Ascending aorta (tissue), 2 donors: ENCODE measurements at regions not wholly inside any gene's neighbourhood (a gene's known extent, or its start where the extent isn't known, plus 50 kb on each side); places are given as distances from the start of the nearest gene placed in this dataset.

Experiments used
- DNase-seq, 2 donors: peaks; one replicate each; pipeline ENCODE4 v3.0.0-alpha.2; 2019; ENCODE audit warnings: low spot score in 2 of 2
- H3K27ac ChIP-seq, 2 donors: fragments of 200-600 bp; sonication (generic); one replicate each; pipeline ENCODE4 v1.5.1; 2016 to 2017; ENCODE audit warnings: mild to moderate bottlenecking in 1 of 2
- H3K27me3 ChIP-seq: fragments of 200-600 bp; sonication (generic); one replicate; pipeline ENCODE4 v1.5.1; 2017
- H3K36me3 ChIP-seq, 2 donors: fragments of 200-600 bp; sonication (generic); one replicate each; pipeline ENCODE4 v1.5.1; 2016
- H3K4me1 ChIP-seq, 2 donors: fragments of 200-600 bp; sonication (generic); one replicate each; pipeline ENCODE4 v1.5.1; 2016 to 2017; ENCODE audit warnings: mild to moderate bottlenecking in 1 of 2
- H3K4me3 ChIP-seq, 2 donors: fragments of 200-600 bp; sonication (generic); one replicate each; pipeline ENCODE4 v1.5.1; 2016 to 2017; ENCODE audit warnings: mild to moderate bottlenecking in 1 of 2
- H3K9me3 ChIP-seq, 2 donors: fragments of 200-600 bp; sonication (generic); one replicate each; pipeline ENCODE4 v1.5.1; 2016
- CTCF ChIP-seq, 3 experiments: fragments of 200-600 bp in 2 of 3; fragments of 450-650 bp in 1 of 3; sonication (generic) in 2 of 3; IDR thresholded peaks; one replicate each; pipeline ENCODE4 v1.5.1; 2016 to 2019; ENCODE audit warnings: antibody characterized with exemption in 3 of 3, mild to moderate bottlenecking in 1 of 3, moderate library complexity in 1 of 3
- intact Hi-C: fragments of 100-400 bp; cut with DNase I; formaldehyde crosslinking; loops from one replicate; pipeline ENCODE4 v1.15.1; 2023

DNA sequence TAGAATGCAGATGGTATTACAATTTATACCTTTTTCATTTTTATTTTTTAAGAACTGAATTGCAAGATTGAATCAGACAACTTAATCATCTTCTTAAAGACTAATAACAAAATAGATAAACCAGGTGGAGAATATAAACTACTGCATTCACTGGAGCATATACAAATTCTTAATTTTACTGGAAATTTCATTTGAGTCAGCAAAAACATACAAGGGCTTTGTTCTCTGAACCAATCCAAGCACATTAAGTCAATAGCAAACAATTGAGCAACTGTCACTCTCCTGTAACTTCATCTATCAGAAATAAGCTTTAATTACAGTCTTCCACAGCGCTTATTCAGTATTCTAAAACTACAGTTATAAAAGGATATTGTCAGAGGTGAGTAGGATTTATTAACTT is 167.4 kb upstream of the OBI1 start:
- no peaks in the 10 kb centered on the region for H3K4me1 ChIP-seq
- TF ChIP-seq CTCF (IDR thresholded peaks at IDR 0.05): no peak
- no peaks in the 10 kb centered on the region for H3K27me3 ChIP-seq
- no peak overlapping the region for H3K27ac ChIP-seq
- H3K36me3 ChIP-seq: no peaks in the 10 kb centered on the region
- H3K9me3 ChIP-seq: no peaks in the 10 kb centered on the region
- intact Hi-C loops: no loop called here
- H3K4me3 ChIP-seq: no peak overlapping the region
- no peak for DNase-seq

DNA sequence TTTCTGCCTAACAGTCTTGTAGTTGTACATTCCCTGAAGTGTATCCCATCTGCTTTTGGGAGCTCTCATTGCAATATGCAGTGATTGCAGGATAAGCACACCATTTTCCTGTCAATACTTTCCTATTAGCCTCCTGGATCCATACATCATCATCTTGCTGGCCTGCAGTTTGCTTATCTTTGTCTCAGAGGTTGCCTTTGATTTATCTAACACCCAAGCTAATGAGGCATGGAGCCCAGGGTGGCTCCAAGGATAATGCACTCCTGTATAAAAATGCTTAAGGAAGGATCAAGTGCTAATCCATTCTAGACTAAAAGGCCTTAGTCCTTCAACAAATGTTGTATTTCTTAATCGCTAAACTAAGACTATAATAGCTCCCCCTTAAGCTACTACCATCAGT is 161.6 kb upstream of the OBI1 start:
- no peak overlapping the region for H3K4me3 ChIP-seq
- no peaks in the 10 kb centered on the region for H3K4me1 ChIP-seq
- TF ChIP-seq CTCF (IDR thresholded peaks at IDR 0.05): no peak
- no peak for DNase-seq
- intact Hi-C loops: no loop called here
- no peak overlapping the region for H3K27ac ChIP-seq
- no peaks in the 10 kb centered on the region for H3K9me3 ChIP-seq
- H3K27me3 ChIP-seq: no peaks in the 10 kb centered on the region
- H3K36me3 ChIP-seq: no peaks in the 10 kb centered on the region

DNA sequence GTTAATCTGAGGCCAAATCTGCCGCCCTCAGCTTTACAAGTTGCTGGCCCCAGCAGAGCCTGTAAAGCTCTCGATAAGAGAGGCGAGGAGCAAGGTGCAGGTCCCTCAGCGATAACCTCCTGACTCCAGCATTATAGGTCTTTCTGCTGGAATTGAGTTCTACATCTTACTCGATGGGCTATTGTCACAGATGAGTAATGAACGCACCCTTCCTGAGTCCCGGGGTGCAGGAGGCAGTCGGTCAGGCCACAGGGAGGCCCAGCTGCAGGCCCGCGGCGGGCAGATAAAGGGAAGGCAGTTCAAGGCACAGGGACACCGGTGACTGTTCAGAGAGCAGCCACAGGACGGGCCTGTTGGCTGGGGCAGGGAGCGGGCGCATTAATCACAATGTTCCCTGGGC is 157.6 kb upstream of the OBI1 start:
- DNase-seq: no peak
- H3K27ac ChIP-seq: no peak overlapping the region
- H3K27me3 ChIP-seq: no peaks in the 10 kb centered on the region
- no peak for TF ChIP-seq CTCF (IDR thresholded peaks at IDR 0.05)
- no peaks in the 10 kb centered on the region for H3K9me3 ChIP-seq
- no peak overlapping the region for H3K4me3 ChIP-seq
- no peaks in the 10 kb centered on the region for H3K4me1 ChIP-seq
- no peaks in the 10 kb centered on the region for H3K36me3 ChIP-seq
- intact Hi-C loops: no loop called here

DNA sequence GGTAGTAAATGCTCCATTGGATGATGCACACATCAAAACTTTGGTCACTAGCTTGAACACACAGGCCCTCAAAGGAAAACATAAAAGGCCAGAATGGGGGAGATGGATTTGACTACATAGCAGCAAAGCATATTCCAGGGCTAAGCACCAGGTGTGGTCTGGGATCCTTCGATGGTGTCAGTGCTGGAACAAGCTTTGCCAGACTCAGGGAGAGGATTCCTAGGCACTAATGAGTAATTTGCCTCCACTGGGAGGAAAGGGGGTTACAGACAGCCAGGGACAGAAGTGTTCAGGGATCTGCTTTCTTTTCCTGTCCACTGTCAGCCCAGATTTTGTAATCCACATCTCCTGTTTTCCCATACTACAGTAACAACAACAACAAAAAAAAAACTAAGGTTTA is 157.2 kb upstream of the OBI1 start:
- Histone ChIP-seq H3K4me3 (no peak overlapping the region), H3K9me3 (no peaks in the 10 kb centered on the region), H3K27me3 (no peaks in the 10 kb centered on the region), H3K27ac (no peak overlapping the region), H3K4me1 (no peaks in the 10 kb centered on the region), H3K36me3 (no peaks in the 10 kb centered on the region)
- no peak for DNase-seq
- TF ChIP-seq CTCF (IDR thresholded peaks at IDR 0.05): no peak
- intact Hi-C loops: no loop called here

- no peak for DNase-seq
- intact Hi-C loops: no loop called here
Observed at GRCh38 chr13:78806457-78806856, 147.5 kb upstream of the OBI1 start.

More at GRCh38 chr13:78806457-78806856, 147.5 kb upstream of the OBI1 start:
- Histone ChIP-seq H3K4me1 (no peaks in the 10 kb centered on the region), H3K4me3 (no peak overlapping the region), H3K36me3 (no peaks in the 10 kb centered on the region), H3K9me3 (no peaks in the 10 kb centered on the region), H3K27ac (no peak overlapping the region), H3K27me3 (no peaks in the 10 kb centered on the region)
- TF ChIP-seq CTCF (IDR thresholded peaks at IDR 0.05): no peak
